AG09309 (cell line): ENCODE measurements at regions not wholly inside any gene's neighbourhood (a gene's known extent, or its start where the extent isn't known, plus 50 kb on each side); places are given as distances from the start of the nearest gene placed in this dataset.
A peak's percentile ranks its signal among the peaks of the same experiment; 100 is the strongest.

Experiments
- DNase-seq: peaks from one replicate; pipeline ENCODE4 v3.0.0-alpha.2; 2010; ENCODE audit warnings: low read depth
- H3K4me3 ChIP-seq: 2 replicates; pipeline ENCODE4 v1.5.1; 2011; ENCODE audit warnings: mild to moderate bottlenecking, low read depth, low read length, moderate library complexity; ENCODE audit not compliant: control insufficient read depth
- TF ChIP-seq, protein P1 (sequence below): IDR thresholded peaks from 2 replicates; pipeline ENCODE4 v1.5.1; 2011; ENCODE audit warnings: mild to moderate bottlenecking, low read depth, low read length, inconsistent platforms; ENCODE audit not compliant: insufficient read depth, control insufficient read depth; ENCODE audit errors: missing control alignments

DNA sequence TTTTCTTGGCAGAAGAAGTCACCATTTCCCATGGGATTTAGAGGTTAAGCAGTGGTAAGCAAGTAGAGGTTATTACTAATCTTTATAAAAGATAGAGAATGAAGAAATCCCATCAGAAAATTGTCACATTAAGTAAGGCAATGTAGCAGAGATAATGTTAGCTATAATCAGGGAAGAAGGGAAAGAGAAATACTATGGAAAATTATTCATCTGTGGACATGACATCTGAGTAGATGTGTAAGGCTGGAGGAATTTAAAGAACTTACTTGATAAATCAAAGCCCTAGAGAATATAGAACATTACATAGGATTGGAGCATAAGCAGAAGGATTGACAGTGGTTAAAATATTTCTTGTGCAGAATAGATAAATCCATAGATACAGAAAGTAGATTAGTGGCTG is 553.1 kb upstream of the CBLB start:
- TF ChIP-seq, protein P1, sequence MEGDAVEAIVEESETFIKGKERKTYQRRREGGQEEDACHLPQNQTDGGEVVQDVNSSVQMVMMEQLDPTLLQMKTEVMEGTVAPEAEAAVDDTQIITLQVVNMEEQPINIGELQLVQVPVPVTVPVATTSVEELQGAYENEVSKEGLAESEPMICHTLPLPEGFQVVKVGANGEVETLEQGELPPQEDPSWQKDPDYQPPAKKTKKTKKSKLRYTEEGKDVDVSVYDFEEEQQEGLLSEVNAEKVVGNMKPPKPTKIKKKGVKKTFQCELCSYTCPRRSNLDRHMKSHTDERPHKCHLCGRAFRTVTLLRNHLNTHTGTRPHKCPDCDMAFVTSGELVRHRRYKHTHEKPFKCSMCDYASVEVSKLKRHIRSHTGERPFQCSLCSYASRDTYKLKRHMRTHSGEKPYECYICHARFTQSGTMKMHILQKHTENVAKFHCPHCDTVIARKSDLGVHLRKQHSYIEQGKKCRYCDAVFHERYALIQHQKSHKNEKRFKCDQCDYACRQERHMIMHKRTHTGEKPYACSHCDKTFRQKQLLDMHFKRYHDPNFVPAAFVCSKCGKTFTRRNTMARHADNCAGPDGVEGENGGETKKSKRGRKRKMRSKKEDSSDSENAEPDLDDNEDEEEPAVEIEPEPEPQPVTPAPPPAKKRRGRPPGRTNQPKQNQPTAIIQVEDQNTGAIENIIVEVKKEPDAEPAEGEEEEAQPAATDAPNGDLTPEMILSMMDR = no peak
- no peak overlapping the region for H3K4me3 ChIP-seq
- DNase-seq = no peak

DNA sequence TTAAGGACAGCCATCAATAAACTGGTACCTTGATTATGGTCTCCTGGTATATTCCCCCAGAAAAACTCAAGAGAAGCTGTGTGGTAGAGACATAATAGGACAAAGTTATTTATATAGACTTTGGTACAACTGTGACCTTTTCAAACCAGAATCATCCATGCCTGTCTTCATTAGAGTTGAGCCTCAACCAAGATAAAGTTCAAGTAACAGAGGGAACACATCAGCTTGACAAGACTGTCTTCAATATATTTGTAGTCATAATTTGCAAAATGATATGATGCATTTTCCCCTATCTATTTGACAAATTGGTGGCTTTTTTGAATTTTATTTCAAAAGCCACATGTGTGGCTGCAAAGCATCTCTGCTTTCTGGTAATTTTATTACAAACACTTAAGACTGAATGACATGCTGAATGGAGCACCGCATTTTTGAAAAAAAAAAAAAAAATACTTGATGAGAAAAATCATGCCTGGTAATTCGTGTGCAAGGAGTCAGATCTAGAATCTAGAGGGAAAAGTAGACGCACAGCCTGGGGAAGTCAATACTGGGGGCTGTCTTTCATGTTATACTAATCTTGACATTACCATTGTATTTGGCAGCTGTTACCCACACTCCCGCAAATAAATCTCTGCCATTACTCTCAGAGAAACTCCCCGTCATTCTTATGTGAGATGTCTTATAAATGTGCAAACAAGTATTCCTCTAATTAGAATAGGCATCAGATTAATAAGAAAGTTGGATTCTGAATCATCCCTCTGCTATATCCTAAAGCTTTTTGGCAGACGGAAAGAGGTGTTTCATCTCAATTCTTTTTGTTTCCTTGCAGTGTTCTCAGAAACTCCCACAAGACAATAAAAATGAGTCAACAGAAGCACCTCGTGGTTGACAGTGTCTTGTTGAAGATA is 554.8 kb upstream of the CBLB start:
- DNase-seq = no peak
- TF ChIP-seq, protein P1 = no peak

DNA sequence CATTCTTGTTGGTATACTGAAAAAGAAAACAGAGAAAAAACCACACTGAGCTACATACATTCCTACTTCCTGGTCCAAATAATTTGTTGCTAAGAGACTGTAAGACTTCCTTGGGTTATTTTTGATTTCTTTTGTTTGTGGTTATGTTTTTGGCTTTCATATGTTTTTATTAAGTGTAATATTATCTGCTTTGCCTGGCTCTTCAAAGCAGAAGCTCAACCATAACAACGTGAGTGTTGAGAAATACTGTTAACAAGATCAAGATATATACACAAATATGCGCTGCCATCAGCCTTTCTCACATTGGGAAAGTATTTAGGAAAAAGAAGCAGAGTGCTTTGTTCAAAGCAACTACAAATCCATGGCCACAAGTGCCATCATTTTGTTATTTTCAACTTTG is 556.2 kb upstream of the CBLB start:
- H3K4me3 ChIP-seq = no peak overlapping the region
- peak; percentile 64 for DNase-seq
- TF ChIP-seq, protein P1 = no peak

More for the DNA sequence above, 554.8 kb upstream of the CBLB start:
- no peak overlapping the region for H3K4me3 ChIP-seq

DNA sequence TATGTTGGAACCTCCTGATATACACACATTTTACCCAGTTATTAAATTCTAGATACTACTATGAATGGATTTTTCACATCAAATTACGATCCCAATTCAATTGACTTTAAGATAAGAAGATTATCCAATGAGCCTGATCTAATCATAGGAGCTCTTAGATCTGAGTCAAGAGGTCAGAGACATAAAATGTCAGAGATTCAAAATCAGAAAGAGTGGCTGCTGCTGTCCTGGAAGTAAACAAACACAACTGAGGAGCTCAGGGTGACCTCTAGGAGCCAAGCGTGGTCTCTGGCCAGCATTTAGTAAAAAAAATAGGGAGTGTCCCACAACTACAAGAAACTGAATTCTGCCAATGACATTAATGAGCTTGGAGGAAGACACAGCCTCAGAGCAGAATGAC is 557.1 kb upstream of the CBLB start:
- DNase-seq = no peak
- H3K4me3 ChIP-seq = no peak overlapping the region
- TF ChIP-seq, protein P1 = no peak

DNA sequence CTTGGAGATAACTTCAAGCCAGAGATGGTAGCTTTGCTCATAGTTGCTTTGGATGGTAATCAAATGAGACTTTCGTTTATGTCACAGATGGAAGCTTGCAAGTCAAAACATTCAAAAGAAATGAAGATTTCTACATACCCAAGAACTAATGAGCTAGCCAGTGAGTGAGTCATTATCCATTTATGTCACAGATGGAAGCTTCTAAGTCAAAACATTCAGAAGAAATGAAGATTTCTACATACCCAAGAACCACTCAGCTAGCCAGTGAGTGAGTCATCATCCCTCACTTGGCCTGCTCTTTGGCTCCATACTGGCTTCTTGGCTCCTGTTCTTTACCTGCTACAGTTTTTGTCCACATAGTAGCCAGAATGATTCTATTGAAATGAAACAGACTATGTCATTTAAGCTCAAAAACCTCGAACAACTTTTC is 559.8 kb upstream of the CBLB start:
- TF ChIP-seq, protein P1 = no peak
- peak; percentile 99 for DNase-seq
- no peak overlapping the region for H3K4me3 ChIP-seq

DNA sequence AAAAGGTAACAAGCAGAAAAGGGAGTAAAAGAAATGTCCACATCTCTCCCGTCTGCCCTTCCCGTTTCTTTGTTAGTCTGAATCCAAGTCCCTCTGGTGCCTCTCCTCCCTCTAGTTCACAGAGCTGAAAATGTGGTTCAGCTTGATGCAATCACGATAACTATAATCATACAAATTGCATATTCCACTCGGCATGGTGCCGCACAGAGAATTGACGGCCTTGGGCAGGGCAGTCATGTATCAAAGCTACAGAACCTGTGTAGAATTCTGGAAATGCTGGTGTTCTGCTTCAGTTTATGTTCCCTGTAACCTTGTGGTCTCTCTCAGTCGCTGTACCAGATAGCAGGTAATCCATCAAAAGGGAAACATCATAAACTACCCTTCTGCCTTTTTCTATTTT is 562.9 kb upstream of the CBLB start:
- TF ChIP-seq, protein P1 = no peak
- DNase-seq = no peak
- H3K4me3 ChIP-seq = no peak overlapping the region
